Choroid plexus epithelial cell (primary cell): ENCODE measurements at regions not wholly inside any gene's neighbourhood (a gene's known extent, or its start where the extent isn't known, plus 50 kb on each side); places are given as distances from the start of the nearest gene placed in this dataset.

ENCODE experiments used
- DNase-seq: peaks from one replicate; pipeline ENCODE4 v3.0.0-alpha.2; 2010; ENCODE audit warnings: low read depth
- H3K4me3 ChIP-seq: 2 replicates; pipeline ENCODE4 v1.5.1; 2011; ENCODE audit warnings: low read depth, mild to moderate bottlenecking, control low read depth, low read length, moderate library complexity
- CTCF ChIP-seq: conservative IDR thresholded peaks from 2 replicates; pipeline ENCODE4 v1.5.1; 2011; ENCODE audit warnings: low read depth, mild to moderate bottlenecking, control low read depth, inconsistent platforms, low read length, moderate library complexity

DNA sequence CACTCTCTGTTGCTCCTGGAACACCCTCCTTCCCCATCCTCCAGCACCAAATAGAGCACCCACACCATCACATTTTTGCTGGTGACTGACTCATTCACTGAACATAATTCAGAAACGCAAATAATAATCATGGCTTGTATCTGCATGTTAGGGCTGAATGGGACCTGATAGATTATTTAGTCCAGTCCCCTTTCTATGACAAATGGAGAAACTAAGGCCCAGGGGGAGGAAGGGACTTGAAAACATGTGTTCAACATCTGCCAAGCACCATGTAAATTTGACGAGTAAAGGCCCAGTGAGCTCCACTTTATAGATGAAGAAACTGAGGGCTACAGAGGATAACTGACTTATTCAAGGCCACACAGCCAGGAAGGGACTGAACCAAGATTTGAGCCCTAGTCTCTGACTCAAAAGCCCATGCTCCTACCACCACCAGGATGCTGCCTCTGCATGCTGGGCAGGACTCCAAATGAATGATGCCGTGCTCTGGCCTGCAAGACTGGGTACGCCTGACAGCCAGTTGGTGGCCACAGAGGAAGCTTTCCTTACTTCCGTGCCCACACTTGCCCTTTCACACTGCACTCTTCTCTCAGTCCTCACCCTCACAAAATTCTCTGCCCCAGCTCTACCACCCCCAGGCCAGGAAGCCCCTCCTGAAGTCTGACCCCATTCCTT is 133.3 kb upstream of the PJA1 start:
- no peak overlapping the region for H3K4me3 ChIP-seq
- DNase-seq: no peak
- no peak for TF ChIP-seq CTCF

- TF ChIP-seq CTCF: no peak
- no peak for DNase-seq
- no peak overlapping the region for H3K4me3 ChIP-seq
Observed at GRCh38 chrX:69297506-69297905, 132.3 kb upstream of the PJA1 start.

GRCh38 chrX:69293776-69294601 is 128.7 kb upstream of the PJA1 start:
- TF ChIP-seq CTCF: no peak
- DNase-seq: no peak
- no peak overlapping the region for H3K4me3 ChIP-seq

DNA sequence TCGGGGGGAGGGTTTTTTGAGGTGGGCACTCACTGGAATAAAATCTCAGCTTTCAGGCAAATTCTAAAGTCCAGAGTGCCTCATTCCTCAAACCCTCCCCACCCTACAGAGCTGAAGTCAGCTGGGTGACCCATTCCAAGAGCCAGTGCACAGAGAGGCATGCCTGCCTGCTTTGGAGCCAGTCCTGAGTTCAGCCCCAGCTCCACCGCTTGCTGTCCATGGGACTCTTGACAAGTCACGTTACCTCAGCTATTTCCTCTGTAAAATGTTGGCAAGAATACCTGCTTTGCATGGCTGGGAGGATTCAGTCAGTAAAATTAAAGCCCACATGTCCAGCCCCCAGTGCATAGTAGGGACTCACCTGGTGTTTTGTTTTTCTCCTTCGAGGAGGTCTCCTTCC is 125.9 kb upstream of the PJA1 start:
- peak; percentile 6 for DNase-seq
- no peak for TF ChIP-seq CTCF
- H3K4me3 ChIP-seq: no peak overlapping the region

DNA sequence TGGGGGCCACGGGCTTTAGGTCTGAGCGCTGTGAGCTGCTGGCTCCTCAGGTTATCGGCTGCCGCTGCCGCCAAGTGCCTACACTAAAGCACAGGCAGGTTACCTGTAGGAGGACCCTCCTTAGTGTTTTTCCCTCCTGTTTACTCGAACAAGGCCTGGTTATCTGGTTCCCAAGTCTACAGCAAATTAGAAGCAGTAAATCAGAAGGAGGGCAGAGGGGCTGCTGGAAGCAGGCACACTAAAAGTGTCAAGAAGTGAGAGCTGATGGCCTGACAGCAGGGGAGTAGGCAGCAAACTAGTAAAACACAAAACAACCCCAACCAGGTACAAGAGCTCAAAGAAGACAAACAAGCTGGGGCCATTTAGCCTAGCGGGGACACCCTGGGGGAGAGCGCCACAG is 125.0 kb upstream of the PJA1 start:
- DNase-seq: no peak
- TF ChIP-seq CTCF: no peak
- no peak overlapping the region for H3K4me3 ChIP-seq

GRCh38 chrX:69289793-69290123 is 124.5 kb upstream of the PJA1 start:
- no peak for DNase-seq
- no peak for TF ChIP-seq CTCF
- H3K4me3 ChIP-seq: no peak overlapping the region
